Activated CD8-positive, alpha-beta memory T cell treated with anti-CD3 and anti-CD28 coated beads, Interleukin-2, amount 50 U/mL, for 4 hours (primary cell): ENCODE measurements at regions not wholly inside any gene's neighbourhood (a gene's known extent, or its start where the extent isn't known, plus 50 kb on each side); places are given as distances from the start of the nearest gene placed in this dataset.

Source experiments
- DNase-seq: peaks from one replicate; pipeline ENCODE4 v3.0.0-alpha.2; 2020

GRCh38 chr4:122203407-122203806 lies 51.3 kb downstream of the BLTP1 start:
- no peak for DNase-seq

- DNase-seq, result no peak
Observed at GRCh38 chr4:122205687-122206086, 53.6 kb downstream of the BLTP1 start.

- DNase-seq, result no peak
Observed at GRCh38 chr4:122212880-122213279, 60.7 kb downstream of the BLTP1 start.

- no peak for DNase-seq
Observed at GRCh38 chr4:122218762-122219161, 66.6 kb downstream of the BLTP1 start.

- no peak for DNase-seq
Observed at GRCh38 chr4:122219356-122219755, 67.2 kb downstream of the BLTP1 start.

- DNase-seq, result no peak
Observed at GRCh38 chr4:122221322-122221721, 69.2 kb downstream of the BLTP1 start.

GRCh38 chr4:122224348-122224747 lies 72.2 kb downstream of the BLTP1 start:
- peak; percentile 15 for DNase-seq

- no peak for DNase-seq
Observed at GRCh38 chr4:122227202-122227601, 75.1 kb downstream of the BLTP1 start.

GRCh38 chr4:122229857-122230256 lies 77.7 kb downstream of the BLTP1 start:
- no peak for DNase-seq

GRCh38 chr4:122232633-122233032 lies 80.5 kb downstream of the BLTP1 start:
- DNase-seq, result no peak

GRCh38 chr4:122234686-122235085 lies 82.6 kb downstream of the BLTP1 start:
- DNase-seq, result no peak

GRCh38 chr4:122243785-122244184 lies 91.7 kb downstream of the BLTP1 start:
- DNase-seq, result no peak

- DNase-seq, result no peak
Observed at GRCh38 chr4:122244764-122245163, 92.6 kb downstream of the BLTP1 start.

- no peak for DNase-seq
Observed at GRCh38 chr4:122246551-122246950, 94.4 kb downstream of the BLTP1 start.

GRCh38 chr4:122249357-122249756 lies 97.2 kb downstream of the BLTP1 start:
- DNase-seq, result no peak

GRCh38 chr4:122252584-122252983 lies 100.5 kb downstream of the BLTP1 start:
- no peak for DNase-seq

- no peak for DNase-seq
Observed at GRCh38 chr4:122259849-122260248, 107.7 kb downstream of the BLTP1 start.

GRCh38 chr4:122276359-122276758 lies 102.5 kb upstream of the ADAD1 start:
- DNase-seq, result no peak

GRCh38 chr4:122278976-122279375 lies 99.8 kb upstream of the ADAD1 start:
- no peak for DNase-seq

GRCh38 chr4:122279670-122280069 lies 99.1 kb upstream of the ADAD1 start:
- no peak for DNase-seq

GRCh38 chr4:122285285-122285684 lies 93.5 kb upstream of the ADAD1 start:
- DNase-seq, result no peak

GRCh38 chr4:122293374-122294365 lies 85.1 kb upstream of the ADAD1 start:
- no peak for DNase-seq

GRCh38 chr4:122297694-122298093 lies 81.1 kb upstream of the ADAD1 start:
- no peak for DNase-seq

GRCh38 chr4:122300776-122301175 lies 78.0 kb upstream of the ADAD1 start:
- no peak for DNase-seq

GRCh38 chr4:122305853-122306252 lies 73.0 kb upstream of the ADAD1 start:
- DNase-seq, result no peak
